Stimulated activated CD4-positive, alpha-beta T cell treated with anti-CD3 and anti-CD28 coated beads, Interleukin-1b, Interleukin-23, amount 100 ng/mL, for 24 hours (primary cell): ENCODE measurements at regions not wholly inside any gene's neighbourhood (a gene's known extent, or its start where the extent isn't known, plus 50 kb on each side); places are given as distances from the start of the nearest gene placed in this dataset.

Source experiments
- DNase-seq, 4 experiments: peaks; one replicate each; pipeline ENCODE4 v3.0.0-alpha.2; 2020; ENCODE audit warnings: low read depth in 4 of 4, low spot score in 1 of 4

GRCh38 chr10:110355141-110355831 is 50.6 kb upstream of the SMNDC1 start:
- DNase-seq = no peak

DNA sequence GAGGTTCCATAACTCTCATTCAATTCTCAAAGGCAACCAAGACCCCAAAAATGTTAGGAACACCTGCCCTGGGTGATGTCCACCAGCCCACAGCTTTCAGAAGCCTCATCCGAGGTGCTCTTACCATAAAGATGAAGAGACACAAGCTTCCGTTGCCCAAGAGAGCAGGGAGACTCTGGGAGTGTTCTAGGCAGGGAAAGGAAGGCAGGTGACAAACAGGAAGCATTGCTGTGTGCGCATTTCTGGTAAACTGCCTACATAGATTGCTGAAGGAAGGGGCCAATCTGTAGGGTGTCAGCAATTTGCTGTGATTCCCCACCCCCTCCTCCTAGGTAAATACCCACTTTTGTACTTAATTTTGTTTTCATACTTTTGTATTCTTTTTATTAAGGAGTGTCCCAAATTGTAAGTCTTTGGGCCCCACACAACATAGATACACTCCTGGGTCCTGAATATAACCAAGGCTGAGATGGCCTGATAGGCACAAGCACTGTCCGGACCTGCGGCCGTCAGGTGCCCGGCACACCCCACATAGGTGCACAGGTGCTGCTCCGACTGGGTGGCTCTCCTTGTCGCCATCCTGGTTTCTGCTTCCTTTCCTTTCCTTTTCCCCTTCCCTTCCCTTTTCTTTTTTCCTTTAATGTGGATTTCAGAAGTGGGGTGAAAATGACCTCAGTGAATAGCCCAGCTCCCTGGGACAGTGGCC is 51.4 kb upstream of the SMNDC1 start:
- DNase-seq = no peak

DNA sequence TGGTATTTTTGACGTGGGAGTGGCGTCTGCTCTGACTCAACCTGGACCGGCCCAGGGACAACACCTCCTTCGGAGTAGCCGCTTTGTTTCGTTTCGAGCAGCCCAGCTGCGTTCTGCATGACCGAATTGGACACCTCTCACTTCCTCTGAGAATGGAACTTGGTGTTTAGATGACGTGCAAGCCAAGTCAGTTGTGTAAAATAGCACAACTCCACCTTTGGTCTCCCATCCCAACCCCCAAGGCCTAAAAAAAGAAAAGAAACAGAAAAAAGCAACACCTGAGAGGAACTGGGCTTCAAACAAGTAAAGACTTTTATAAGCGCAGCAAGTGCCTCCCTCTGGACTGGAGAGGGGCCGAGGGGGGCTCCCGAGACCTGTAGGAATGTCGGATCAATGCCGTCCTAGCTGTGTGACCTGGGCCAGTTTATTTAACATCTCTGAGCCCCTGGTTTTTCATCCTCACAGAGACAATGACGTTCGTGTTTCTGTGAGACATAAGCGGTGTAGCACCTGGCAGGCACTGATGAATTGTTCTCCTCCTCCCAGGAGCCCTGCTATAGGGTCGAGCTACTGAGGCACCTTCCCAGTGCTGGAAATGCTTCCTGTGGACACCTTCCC is 52.0 kb upstream of the SMNDC1 start:
- DNase-seq = peak in 3 of 4 experiments; percentile 36 to 71 (median 48)

GRCh38 chr10:110357252-110357780 is 52.6 kb upstream of the SMNDC1 start:
- DNase-seq = peak in 3 of 4 experiments; percentile 34 to 62 (median 47)

DNA sequence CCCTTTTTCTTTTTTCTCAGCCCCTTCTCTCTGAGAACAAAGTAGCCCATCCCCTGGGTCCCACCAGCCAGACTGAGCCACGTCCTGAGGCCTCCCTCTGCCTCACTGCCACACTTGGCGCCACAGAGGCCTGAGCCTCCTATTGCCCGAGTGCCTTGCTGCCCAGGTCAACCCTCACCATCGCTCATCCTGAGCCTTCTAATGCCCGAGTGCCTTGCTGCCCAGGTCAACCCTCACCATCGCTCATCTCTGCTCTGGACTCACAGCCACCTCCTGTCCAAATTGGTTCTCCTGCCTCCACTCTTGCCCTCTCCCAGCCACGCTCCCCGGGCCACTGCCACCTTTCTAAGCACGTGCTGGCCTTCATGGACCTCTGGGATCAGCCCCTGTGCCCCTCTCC is 53.2 kb upstream of the SMNDC1 start:
- DNase-seq = no peak

GRCh38 chr10:110358278-110358677 is 53.6 kb upstream of the SMNDC1 start:
- no peak for DNase-seq

- DNase-seq = no peak
These were observed 54.3 kb upstream of the SMNDC1 start for GRCh38 chr10:110358869-110359629.

DNA sequence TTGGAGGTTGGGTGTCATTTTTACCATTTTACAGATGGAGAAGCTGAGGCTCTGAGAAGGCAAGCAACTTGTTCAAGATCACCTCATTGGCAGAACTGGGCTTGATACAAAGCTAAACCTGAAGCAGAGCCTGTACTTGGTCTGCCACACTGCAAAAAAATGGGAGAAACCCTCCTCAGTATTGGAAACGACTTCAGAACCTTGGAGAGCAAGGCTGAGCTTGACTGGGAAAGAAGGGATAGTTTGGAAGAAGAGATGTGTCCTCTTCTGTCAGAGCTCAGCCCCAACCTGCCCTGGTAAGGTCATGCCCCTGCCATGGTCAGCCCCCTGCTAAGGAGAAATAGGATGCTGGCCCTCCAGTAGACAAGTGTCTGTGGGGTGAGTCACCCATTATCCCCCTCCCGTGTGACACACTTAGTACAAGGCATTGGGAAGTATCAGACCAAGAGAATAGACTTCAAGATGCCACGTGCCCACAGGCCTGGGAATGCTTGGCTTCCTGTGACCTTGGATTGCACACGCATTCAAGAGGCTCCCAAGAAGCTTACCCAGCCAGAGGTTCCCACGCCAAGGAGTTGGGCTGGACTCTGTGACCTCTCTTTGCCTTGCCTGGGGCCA is 56.2 kb upstream of the SMNDC1 start:
- DNase-seq = no peak

GRCh38 chr10:110361800-110362456 is 57.2 kb upstream of the SMNDC1 start:
- DNase-seq = no peak

DNA sequence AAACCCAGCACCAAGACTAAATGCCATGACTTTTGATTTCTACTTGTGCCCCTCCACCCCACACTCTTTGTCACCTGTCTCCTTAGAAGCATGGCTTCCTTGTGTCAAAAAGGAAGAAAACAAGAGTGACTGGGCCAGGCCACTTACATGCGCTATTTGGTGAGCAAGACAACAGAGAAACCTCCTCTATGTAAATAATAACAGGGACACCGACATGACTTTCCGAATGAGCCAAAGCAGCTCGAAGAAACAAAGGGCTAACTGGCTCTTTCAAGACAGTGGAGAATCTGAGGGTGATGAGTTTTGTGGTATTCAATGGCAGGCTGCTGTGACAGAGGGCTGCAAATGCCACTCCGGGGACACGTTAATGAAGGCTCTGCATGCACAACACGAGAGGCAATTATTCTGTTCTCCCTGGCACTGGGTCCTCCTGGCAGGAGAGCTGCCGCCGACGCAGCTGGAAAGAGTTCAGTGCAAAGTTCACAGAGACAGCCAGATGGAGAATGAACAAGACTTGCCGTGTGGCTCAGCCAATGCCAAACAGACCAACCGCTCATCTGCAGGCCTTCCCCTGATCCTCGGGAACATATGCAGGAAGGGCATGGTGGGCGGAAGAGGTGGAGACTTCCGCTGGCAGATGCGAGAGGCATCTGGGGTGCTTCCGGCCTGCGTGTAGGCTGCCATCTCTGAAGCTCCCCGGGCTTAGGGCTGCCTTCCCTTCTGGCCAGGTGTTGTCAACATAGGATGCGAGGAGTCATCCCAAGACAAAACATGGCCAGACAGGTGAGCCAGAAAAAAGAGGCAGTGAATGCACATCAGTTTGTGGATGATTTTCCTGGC is 59.1 kb upstream of the SMNDC1 start:
- DNase-seq = no peak

- DNase-seq = peak in 1 of 4 experiments; percentile 59
These were observed 59.8 kb upstream of the SMNDC1 start for GRCh38 chr10:110364531-110364937.

GRCh38 chr10:110365356-110366143 is 60.8 kb upstream of the SMNDC1 start:
- DNase-seq = no peak

DNA sequence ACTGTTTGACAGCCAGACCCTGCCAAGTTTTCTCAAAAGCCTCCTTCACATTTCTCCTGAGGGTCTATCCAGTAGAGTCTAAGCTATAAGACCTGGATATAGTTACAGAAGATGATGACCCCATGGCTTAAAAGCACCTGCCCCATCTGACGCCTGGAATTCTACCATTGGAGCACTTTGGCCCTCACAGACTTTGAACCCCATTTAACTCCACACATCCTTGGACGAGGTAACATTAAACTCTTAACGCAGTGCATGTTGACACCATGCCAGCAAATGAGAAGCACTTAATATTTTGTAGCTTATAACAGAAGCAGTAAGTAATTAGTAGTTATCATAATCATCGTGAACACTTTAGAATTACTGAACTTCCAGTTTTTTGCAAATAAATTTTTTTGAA is 61.9 kb upstream of the SMNDC1 start:
- DNase-seq = no peak

DNA sequence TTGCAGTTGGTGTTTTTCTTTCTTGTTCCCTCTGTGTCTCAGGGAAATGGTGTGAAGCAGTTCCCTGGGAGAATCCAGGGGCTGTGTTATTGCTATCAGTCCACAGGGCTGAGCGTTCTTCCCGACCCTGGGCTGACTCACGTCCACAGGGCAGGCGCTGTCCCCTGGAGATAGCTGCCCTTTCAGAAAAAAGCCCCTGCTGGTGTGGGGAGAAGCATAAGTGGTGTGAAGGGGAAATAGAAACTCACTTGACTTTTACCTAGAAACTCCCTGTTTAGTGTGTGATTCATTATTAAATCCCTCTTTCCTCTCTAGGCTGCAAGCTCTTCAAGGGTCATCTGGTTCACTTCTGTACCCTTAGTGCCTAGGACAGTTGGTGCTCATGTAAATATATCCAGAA is 63.3 kb upstream of the SMNDC1 start:
- DNase-seq = no peak

DNA sequence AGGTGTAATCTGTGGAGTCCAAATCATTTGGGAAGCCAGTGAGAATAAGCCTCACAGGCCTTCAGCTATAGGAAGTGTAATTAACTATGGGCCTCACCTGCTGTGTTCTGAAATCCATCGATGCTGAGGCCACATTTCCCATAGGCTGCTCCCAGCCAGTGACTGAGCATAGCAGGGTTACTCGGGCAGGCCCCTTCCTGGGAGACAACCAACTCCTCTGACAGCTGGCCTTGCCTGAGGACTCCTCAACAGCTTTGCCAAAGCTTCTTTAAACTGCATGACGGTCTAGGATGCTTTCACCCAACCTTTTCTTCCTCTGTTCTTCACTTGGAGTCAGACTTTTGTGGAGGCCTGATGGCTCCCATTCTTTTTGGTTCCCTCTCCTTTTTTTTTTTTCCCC is 63.8 kb upstream of the SMNDC1 start:
- DNase-seq = no peak

DNA sequence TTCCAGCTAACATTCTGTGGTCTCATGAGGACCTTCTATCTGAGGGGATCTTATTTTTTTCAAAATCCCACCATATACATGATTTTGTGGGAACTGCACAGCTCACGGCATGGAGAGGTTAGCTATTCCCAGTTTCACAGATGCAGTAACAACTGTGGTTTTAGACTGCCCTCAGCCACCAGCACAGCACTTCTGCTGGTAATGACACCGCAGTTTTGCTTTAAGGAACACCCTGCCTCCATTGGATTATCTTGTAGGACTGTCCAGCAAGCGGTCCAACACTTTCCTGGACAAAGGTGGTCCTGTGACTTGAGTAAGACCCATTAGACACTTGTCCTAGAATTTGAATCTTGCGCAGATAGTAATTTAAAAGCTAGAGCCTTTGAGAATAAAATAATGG is 65.3 kb upstream of the SMNDC1 start:
- DNase-seq = no peak

GRCh38 chr10:110372656-110373055 is 67.9 kb upstream of the SMNDC1 start:
- DNase-seq = no peak

DNA sequence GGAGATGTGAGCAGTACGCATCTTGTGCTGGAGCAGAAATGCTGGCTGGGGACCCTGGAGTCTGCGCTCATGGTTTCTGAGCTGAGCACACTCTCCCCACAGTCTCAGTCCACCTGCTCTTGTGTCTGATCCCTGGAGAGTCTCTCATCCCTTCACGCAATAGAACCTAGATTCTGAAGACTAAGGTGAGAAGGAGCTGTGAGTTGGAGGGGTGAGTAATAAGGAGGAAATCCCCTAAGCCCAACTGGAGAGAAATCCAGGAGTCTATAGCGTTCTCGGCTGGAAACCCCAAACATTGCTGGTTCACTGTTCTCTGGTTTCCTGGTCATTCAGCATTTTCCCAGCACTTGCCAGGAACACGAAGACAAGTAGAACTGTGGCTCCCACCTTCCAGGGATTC is 68.3 kb upstream of the SMNDC1 start:
- no peak for DNase-seq
